Fibroblast of skin of back (primary cell): ENCODE measurements at regions not wholly inside any gene's neighbourhood (a gene's known extent, or its start where the extent isn't known, plus 50 kb on each side); places are given as distances from the start of the nearest gene placed in this dataset.

ENCODE experiments used
- DNase-seq: peaks from one replicate; pipeline ENCODE4 v3.0.0-alpha.2; 2013

DNA sequence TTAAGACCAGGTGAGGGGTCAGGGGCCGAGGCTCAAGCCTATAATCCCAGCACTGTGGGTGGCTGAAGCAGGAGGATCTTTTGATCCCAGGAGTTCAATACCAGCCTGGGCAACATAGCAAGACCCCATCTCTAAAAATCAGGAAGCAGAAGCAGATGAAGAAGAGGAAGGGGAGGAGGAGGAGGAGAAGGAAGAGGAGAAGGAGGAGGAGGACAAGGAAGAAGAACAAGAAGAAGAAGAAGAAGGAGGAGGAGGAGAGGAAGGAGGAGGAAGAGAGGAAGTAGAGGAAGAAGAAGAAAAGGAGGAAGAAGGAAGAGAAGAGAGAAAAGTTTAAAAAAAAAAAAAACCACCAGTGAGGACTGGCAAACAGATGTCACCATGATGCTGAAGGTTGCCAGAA lies 92.0 kb upstream of the TMEM26 start:
- no peak for DNase-seq

DNA sequence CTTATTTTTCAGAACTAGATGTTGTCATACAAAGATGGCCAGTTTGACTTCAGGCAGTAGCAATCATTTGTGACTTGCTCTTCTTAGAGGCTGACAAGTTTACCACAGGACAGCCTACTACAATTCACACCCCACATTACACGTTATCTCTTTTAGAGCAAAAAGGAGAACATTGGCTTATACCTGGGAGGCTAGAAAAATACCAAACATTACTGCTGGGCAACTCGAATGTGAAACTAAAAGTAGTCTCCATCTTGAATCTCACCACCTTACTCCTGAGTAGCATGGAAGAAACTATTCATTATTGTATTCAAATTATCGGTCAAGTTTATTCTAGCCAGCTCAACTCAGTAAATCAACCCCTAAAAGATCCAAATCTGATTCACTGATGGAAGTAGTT lies 90.7 kb upstream of the TMEM26 start:
- DNase-seq, result no peak

- DNase-seq, result no peak
These were observed 89.4 kb upstream of the TMEM26 start for GRCh38 chr10:61542596-61542995.

DNA sequence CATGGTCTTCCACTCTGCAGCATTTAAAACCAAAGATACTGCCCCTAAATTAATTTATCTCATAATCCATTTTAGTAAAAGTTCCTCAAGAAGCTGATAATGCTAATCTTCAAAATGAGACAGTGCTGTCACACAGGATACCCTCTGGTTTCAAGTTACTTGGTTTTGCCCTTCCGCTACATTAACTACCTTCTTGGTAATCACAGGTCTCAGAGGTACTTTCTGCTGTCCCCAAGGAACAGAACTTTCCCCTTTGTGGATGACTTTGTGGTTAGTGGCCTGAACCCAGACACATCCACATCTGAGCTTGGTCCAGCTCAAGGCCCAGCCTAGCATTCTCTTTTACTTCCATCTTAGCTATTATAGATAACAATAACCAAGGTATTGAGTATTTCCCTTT lies 88.8 kb upstream of the TMEM26 start:
- DNase-seq, result no peak

- no peak for DNase-seq
These were observed 86.7 kb upstream of the TMEM26 start for GRCh38 chr10:61539876-61540275.

DNA sequence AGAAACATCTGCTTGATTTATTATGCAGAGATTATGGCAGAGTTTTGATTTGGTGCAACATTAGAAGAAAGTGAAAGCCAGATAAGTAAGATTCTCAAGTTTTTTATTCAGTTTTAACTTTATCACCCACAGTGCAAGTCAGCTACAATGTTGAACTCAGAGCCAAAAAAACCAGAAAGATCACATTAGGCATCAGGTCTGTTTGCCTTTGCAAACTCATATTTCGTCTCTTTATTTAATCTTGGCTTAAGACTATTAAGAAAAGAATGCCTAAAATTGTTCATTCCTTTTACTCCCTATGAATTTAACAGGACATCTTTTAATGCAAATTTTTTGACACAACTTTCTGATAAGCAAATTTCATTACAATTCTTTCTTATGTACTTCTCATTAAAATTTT lies 76.0 kb upstream of the TMEM26 start:
- DNase-seq, result peak; percentile 9

- DNase-seq, result peak; percentile 66
These were observed 49.9 kb upstream of the TMEM26 start for GRCh38 chr10:61503051-61503450.
